GM12878 (cell line): ENCODE measurements at regions not wholly inside any gene's neighbourhood (a gene's known extent, or its start where the extent isn't known, plus 50 kb on each side); places are given as distances from the start of the nearest gene placed in this dataset.

ENCODE experiments used
- ATF3 ChIP-seq: IDR thresholded peaks from 2 replicates; pipeline ENCODE4 v1.6.1; 2011; ENCODE audit warnings: low read depth, mild to moderate bottlenecking, low read length, moderate library complexity, borderline replicate concordance; ENCODE audit errors: extremely low read depth
- BHLHE40 ChIP-seq, 2 experiments: fragments of 450-650 bp in 1 of 2; IDR thresholded peaks; 2 replicates each; pipeline ENCODE4 v1.6.1; 2011 to 2017; ENCODE audit warnings: low read depth in 2 of 2, borderline replicate concordance in 1 of 2, improper control_type of control experiment in 1 of 2, low read length in 1 of 2, mild to moderate bottlenecking in 1 of 2
- CTCF ChIP-seq, 3 experiments: IDR thresholded peaks in 2 of 3; conservative IDR thresholded peaks in 1 of 3; 2 replicates each; pipeline ENCODE4 v1.5.1; 2011; ENCODE audit warnings: low read depth in 3 of 3, low read length in 3 of 3, mild to moderate bottlenecking in 3 of 3, control low read depth in 2 of 3, moderate library complexity in 2 of 3, inconsistent platforms in 1 of 3, mixed read lengths in 1 of 3; ENCODE audit not compliant: control insufficient read depth in 2 of 3, insufficient read depth in 1 of 3; ENCODE audit errors: extremely low read depth in 1 of 3
- EZH2 ChIP-seq: IDR thresholded peaks from 2 replicates; pipeline ENCODE4 v1.6.1; 2012; ENCODE audit warnings: low read depth, mild to moderate bottlenecking, control low read depth, inconsistent platforms, low read length, borderline replicate concordance; ENCODE audit not compliant: control insufficient read depth
- MTA2 ChIP-seq: fragments of 450-650 bp; IDR thresholded peaks from 2 replicates; pipeline ENCODE4 v1.6.1; 2016; ENCODE audit warnings: low read depth, mild to moderate bottlenecking, moderate library complexity
- SIX5 ChIP-seq: IDR thresholded peaks from 2 replicates; pipeline ENCODE4 v1.6.1; 2011; ENCODE audit warnings: mild to moderate bottlenecking, low read depth, low read length, moderate library complexity; ENCODE audit not compliant: severe bottlenecking
- TAF1 ChIP-seq: IDR thresholded peaks from 2 replicates; pipeline ENCODE4 v1.6.1; 2011; ENCODE audit warnings: mild to moderate bottlenecking, low read depth, low read length, borderline replicate concordance

DNA sequence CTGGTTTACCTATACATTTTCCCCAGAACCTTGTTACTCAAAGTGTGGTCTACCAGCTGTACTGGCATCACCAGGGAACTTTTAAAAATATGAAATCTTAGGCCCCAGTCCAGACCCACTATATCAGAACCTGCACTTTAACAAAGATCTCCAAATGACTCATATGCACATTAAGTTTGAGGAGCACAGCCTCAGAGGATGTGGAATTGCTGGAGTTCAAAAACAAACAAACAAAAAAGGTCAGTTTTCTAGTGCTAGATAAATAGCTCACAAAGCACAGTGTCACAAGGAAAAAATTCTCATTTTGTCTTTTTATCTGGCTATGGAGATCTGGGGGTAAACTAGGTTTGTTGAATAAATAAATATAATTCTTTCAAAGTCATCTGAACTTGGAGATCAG, 68.9 kb upstream of the ANKRD55 start:
- no peak for TF ChIP-seq EZH2
- TF ChIP-seq CTCF (IDR thresholded peaks at IDR 0.05 in 2 of 3, conservative IDR thresholded peaks at IDR 0.05 in 1 of 3; ENCODE audit: control insufficient read depth in 2 of 3, extremely low read depth in 1 of 3, insufficient read depth in 1 of 3, low read depth in 3 of 3, low read length in 3 of 3), result no peak
- no peak for TF ChIP-seq SIX5
- no peak for TF ChIP-seq ATF3
- TF ChIP-seq TAF1, result no peak
- TF ChIP-seq MTA2, result no peak
- no peak for TF ChIP-seq BHLHE40 (IDR thresholded peaks at IDR 0.05; ENCODE audit: borderline replicate concordance in 1 of 2, low read depth in 2 of 2, low read length in 1 of 2)
